WI38 (cell line): ENCODE measurements at regions not wholly inside any gene's neighbourhood (a gene's known extent, or its start where the extent isn't known, plus 50 kb on each side); places are given as distances from the start of the nearest gene placed in this dataset.

Source experiments
- H3K4me3 ChIP-seq: 2 replicates; pipeline ENCODE4 v1.5.1; 2011; ENCODE audit warnings: low read depth, mild to moderate bottlenecking, control low read depth, low read length
- CTCF ChIP-seq: IDR thresholded peaks from 2 replicates; pipeline ENCODE4 v1.5.1; 2012; ENCODE audit warnings: low read depth, mild to moderate bottlenecking, control low read depth, low read length

- TF ChIP-seq CTCF: no peak
- no peak overlapping the region for H3K4me3 ChIP-seq
Measured at GRCh38 chr18:61127714-61128467, 205.3 kb upstream of the CDH20 start.

- no peak overlapping the region for H3K4me3 ChIP-seq
- no peak for TF ChIP-seq CTCF
Measured at GRCh38 chr18:61129001-61129400, 204.2 kb upstream of the CDH20 start.

- no peak for TF ChIP-seq CTCF
- H3K4me3 ChIP-seq: no peak overlapping the region
Measured at GRCh38 chr18:61132031-61132430, 201.2 kb upstream of the CDH20 start.

- TF ChIP-seq CTCF: no peak
- no peak overlapping the region for H3K4me3 ChIP-seq
Measured at GRCh38 chr18:61133783-61134182, 199.4 kb upstream of the CDH20 start.

- no peak overlapping the region for H3K4me3 ChIP-seq
- no peak for TF ChIP-seq CTCF
Measured at GRCh38 chr18:61136711-61137251, 196.4 kb upstream of the CDH20 start.

- TF ChIP-seq CTCF: no peak
- no peak overlapping the region for H3K4me3 ChIP-seq
Measured at GRCh38 chr18:61141691-61142090, 191.5 kb upstream of the CDH20 start.

GRCh38 chr18:61148322-61148721 is 184.9 kb upstream of the CDH20 start:
- no peak for TF ChIP-seq CTCF
- no peak overlapping the region for H3K4me3 ChIP-seq
